ENCODE measurements at regions not wholly inside any gene's neighbourhood (a gene's known extent, or its start where the extent isn't known, plus 50 kb on each side); places are given as distances from the start of the nearest gene placed in this dataset.

- H3F3A ChIP-seq (replicated peaks; ENCODE audit: insufficient read depth) = no peaks in the 10 kb centered on the region
- H3K4me2 ChIP-seq = no peak overlapping the region
- no peaks in the 10 kb centered on the region for H4K20me1 ChIP-seq (ENCODE audit: insufficient read depth)
- no peak overlapping the region for H3K9ac ChIP-seq
- DNase-seq = no peak
- H3K4me1 ChIP-seq (ENCODE audit: control insufficient read depth in 1 of 2, insufficient read depth in 2 of 2, low read depth in 1 of 2, low read length in 1 of 2) = no peaks in the 10 kb centered on the region
- H3K79me2 ChIP-seq (ENCODE audit: insufficient read depth) = no peaks in the 10 kb centered on the region
- WGBS (ENCODE audit: low lambda C conversion rate) = 90% methylated on average over 3 of the region's 3 CpGs
- H3K9me2 ChIP-seq = peaks cover 1% of the 10 kb centered on the region; the same call in 1 of the 2 replicates
- TF ChIP-seq MEF2A (IDR thresholded peaks at IDR 0.05; ENCODE audit: borderline replicate concordance, low read depth) (no peak), TAF1 (IDR thresholded peaks at IDR 0.05; ENCODE audit: borderline replicate concordance, low read depth, low read length) (no peak), IRF3 (IDR thresholded peaks at IDR 0.05; ENCODE audit: low read depth, low read length) (no peak), SIN3A (IDR thresholded peaks at IDR 0.05; ENCODE audit: borderline replicate concordance, low read depth, low read length) (no peak), CTCF (IDR thresholded peaks at IDR 0.05) (no peak), ELF1 (IDR thresholded peaks at IDR 0.05) (no peak), CHD2 (IDR thresholded peaks at IDR 0.05; ENCODE audit: low read length, partially characterized antibody) (no peak), TCF12 (IDR thresholded peaks at IDR 0.05) (no peak), NRF1 (IDR thresholded peaks at IDR 0.05; ENCODE audit: low read depth, low read length) (no peak), EP300 (IDR thresholded peaks at IDR 0.05; ENCODE audit: borderline replicate concordance in 1 of 2, low read depth in 1 of 2, low read length in 1 of 2) (no peak), FOXJ3 (CRISPR knock-in tag; IDR thresholded peaks at IDR 0.05) (no peak), USF1 (IDR thresholded peaks at IDR 0.05; ENCODE audit: borderline replicate concordance, low read depth) (no peak), USF2 (IDR thresholded peaks at IDR 0.05; ENCODE audit: borderline replicate concordance, low read depth, low read length) (no peak), RAD21 (IDR thresholded peaks at IDR 0.05; ENCODE audit: low read length) (no peak), GABPA (IDR thresholded peaks at IDR 0.05; ENCODE audit: low read depth) (no peak), JUND (IDR thresholded peaks at IDR 0.05) (no peak), TEAD4 (IDR thresholded peaks at IDR 0.05; ENCODE audit: borderline replicate concordance, insufficient read depth) (no peak), ZBTB33 (IDR thresholded peaks at IDR 0.05; ENCODE audit: borderline replicate concordance, low read depth) (no peak), POLR2AphosphoS5 (IDR thresholded peaks at IDR 0.05; ENCODE audit: low read depth, low read length) (no peak), YY1 (IDR thresholded peaks at IDR 0.05; ENCODE audit: low read depth) (no peak)
- H3K9me3 ChIP-seq = no peaks in the 10 kb centered on the region
- no peak overlapping the region for H3K4me3 ChIP-seq (ENCODE audit: low read depth in 2 of 2, low read length in 1 of 2)
- no peak overlapping the region for H2AFZ ChIP-seq (ENCODE audit: low read depth)
- no peak overlapping the region for H3K27ac ChIP-seq (ENCODE audit: low read depth in 2 of 2, low read length in 1 of 2)
- POLR2A ChIA-PET = no interaction called here
- no peaks in the 10 kb centered on the region for H3K36me3 ChIP-seq (replicated peaks in 1 of 2; ENCODE audit: control insufficient read depth in 1 of 2, insufficient read depth in 2 of 2, low read length in 1 of 2)
- H3K27me3 ChIP-seq (ENCODE audit: insufficient read depth) = no peaks in the 10 kb centered on the region
- CTCF ChIA-PET = no interaction called here
These were observed 267.6 kb upstream of the MDFIC2 start for GRCh38 chr3:70580021-70580420.
